ENCODE measurements at regions not wholly inside any gene's neighbourhood (a gene's known extent, or its start where the extent isn't known, plus 50 kb on each side); places are given as distances from the start of the nearest gene placed in this dataset.

GRCh38 chr19:31118986-31119385, 230.2 kb downstream of the TSHZ3 start:
- DNase-seq, result no peak

- no peak for DNase-seq
Measured at GRCh38 chr19:31118287-31118955, 230.8 kb downstream of the TSHZ3 start.

- no peak for DNase-seq
Measured at GRCh38 chr19:31114585-31114984, 234.7 kb downstream of the TSHZ3 start.

GRCh38 chr19:31113293-31113692, 235.9 kb downstream of the TSHZ3 start:
- no peak for DNase-seq

GRCh38 chr19:31112158-31112557, 237.1 kb downstream of the TSHZ3 start:
- DNase-seq, result no peak

GRCh38 chr19:31111741-31112140, 237.5 kb downstream of the TSHZ3 start:
- DNase-seq, result no peak

GRCh38 chr19:31110336-31110735, 238.9 kb downstream of the TSHZ3 start:
- DNase-seq, result no peak

- no peak for DNase-seq
Measured at GRCh38 chr19:31109636-31110035, 239.6 kb downstream of the TSHZ3 start.

GRCh38 chr19:31107096-31107495, 242.1 kb downstream of the TSHZ3 start:
- no peak for DNase-seq

GRCh38 chr19:31105761-31106160, 243.5 kb downstream of the TSHZ3 start:
- DNase-seq, result no peak

GRCh38 chr19:31104451-31104850, 244.8 kb downstream of the TSHZ3 start:
- DNase-seq, result no peak

- no peak for DNase-seq
Measured at GRCh38 chr19:31103228-31103627, 246.0 kb downstream of the TSHZ3 start.

- DNase-seq, result no peak
Measured at GRCh38 chr19:31102674-31103073, 246.6 kb downstream of the TSHZ3 start.

GRCh38 chr19:31100981-31101380, 248.3 kb downstream of the TSHZ3 start:
- no peak for DNase-seq

GRCh38 chr19:31100206-31100590, 249.0 kb downstream of the TSHZ3 start:
- no peak for DNase-seq

- DNase-seq, result no peak
Measured at GRCh38 chr19:31099515-31100205, 249.6 kb downstream of the TSHZ3 start.

GRCh38 chr19:31098836-31099235, 250.4 kb downstream of the TSHZ3 start:
- DNase-seq, result no peak

GRCh38 chr19:31096935-31097545, 252.2 kb downstream of the TSHZ3 start:
- DNase-seq, result no peak

- no peak for DNase-seq
Measured at GRCh38 chr19:31096062-31096830, 253.0 kb downstream of the TSHZ3 start.

- DNase-seq, result no peak
Measured at GRCh38 chr19:31095100-31095804, 254.0 kb downstream of the TSHZ3 start.

- no peak for DNase-seq
Measured at GRCh38 chr19:31092274-31092673, 257.0 kb downstream of the TSHZ3 start.

GRCh38 chr19:31089681-31090080, 259.6 kb downstream of the TSHZ3 start:
- DNase-seq, result no peak

- DNase-seq, result no peak
Measured at GRCh38 chr19:31085125-31085524, 264.1 kb downstream of the TSHZ3 start.

All from NCI-H526 treated with DMSO at 0.1 percent for 48 hours (cell line).